Large intestine (tissue), 3 donors: ENCODE measurements at regions not wholly inside any gene's neighbourhood (a gene's known extent, or its start where the extent isn't known, plus 50 kb on each side); places are given as distances from the start of the nearest gene placed in this dataset.
"Not testable (repeated sequence)": the region's sequence is repeated elsewhere in the genome, so short reads cannot be mapped to it uniquely, and the experiment has no call there.

Experiments
- DNase-seq, 2 donors: peaks; one replicate each; pipeline versions ENCODE4 v3.0.0 to v3.0.0-alpha.2; 2013
- H3K27ac ChIP-seq: one replicate; pipeline ENCODE4 v1.5.1; 2013; ENCODE audit warnings: low read length
- H3K27me3 ChIP-seq: 2 replicates; pipeline ENCODE4 v1.6.1; 2013; ENCODE audit warnings: low read length; ENCODE audit not compliant: control insufficient read depth, insufficient read depth
- H3K36me3 ChIP-seq: 2 replicates; pipeline ENCODE4 v1.6.1; 2013; ENCODE audit warnings: low read length; ENCODE audit not compliant: control insufficient read depth, insufficient read depth
- H3K4me1 ChIP-seq: one replicate; pipeline ENCODE4 v1.6.1; 2013; ENCODE audit warnings: low read length; ENCODE audit not compliant: control insufficient read depth, insufficient read depth
- H3K4me3 ChIP-seq: one replicate; pipeline ENCODE4 v1.5.1; 2013; ENCODE audit warnings: low read length
- H3K9me3 ChIP-seq: one replicate; pipeline ENCODE4 v1.6.1; 2013; ENCODE audit warnings: mild to moderate bottlenecking, low read depth, low read length, moderate library complexity; ENCODE audit not compliant: control insufficient read depth
- WGBS: methylation state at CpG from one replicate; pipeline ENCODE4 v1.1.5; 2013; ENCODE audit warnings: low lambda C conversion rate; ENCODE audit not compliant: insufficient coverage; 5-methylcytosine and 5-hydroxymethylcytosine counted together

DNA sequence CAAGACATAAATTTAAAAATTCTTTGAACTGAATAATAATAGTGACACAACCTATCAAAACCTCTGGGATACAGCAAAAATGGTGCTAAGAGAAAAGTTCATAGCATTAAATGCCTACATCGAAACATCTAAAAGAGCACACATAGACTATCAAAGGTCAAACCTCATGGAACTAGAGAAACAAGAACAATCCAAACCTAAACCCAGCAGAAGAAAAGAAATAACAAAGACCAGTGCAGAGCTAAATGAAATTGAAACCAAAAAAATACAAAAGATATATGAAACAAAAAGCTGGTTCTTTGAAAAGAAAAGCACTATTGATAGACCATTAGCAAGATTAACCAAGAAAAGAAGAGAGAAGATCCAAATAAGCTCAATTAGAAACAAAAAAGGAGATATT lies 293.8 kb upstream of the CXADR start:
- DNase-seq, H3K27me3 ChIP-seq, H3K36me3 ChIP-seq, H3K9me3 ChIP-seq, H3K4me3 ChIP-seq, H3K27ac ChIP-seq, H3K4me1 ChIP-seq: not testable (repeated sequence)
- WGBS: no CpG with 5 or more reads among the region's 1 CpG

DNA sequence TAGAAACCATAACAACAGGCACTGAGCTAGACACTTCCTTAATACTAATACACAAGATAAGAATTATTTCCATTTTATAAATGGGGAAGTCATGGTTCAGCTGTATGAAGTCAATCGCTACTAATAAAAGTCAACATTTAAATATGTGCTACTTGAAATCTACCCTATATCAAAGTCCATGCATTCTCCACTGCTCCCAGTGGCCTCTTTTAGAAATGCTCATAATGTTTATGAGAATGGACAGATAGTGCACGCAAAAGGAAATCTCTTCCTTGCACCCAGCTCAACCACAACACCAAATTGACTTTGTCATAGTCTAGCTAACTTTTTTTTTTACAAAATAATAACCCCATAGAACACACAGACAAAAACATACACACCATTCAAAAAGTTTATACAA lies 281.7 kb upstream of the CXADR start:
- H3K27ac ChIP-seq: no peak overlapping the region
- peaks cover 4% of the 10 kb centered on the region for H3K9me3 ChIP-seq
- no peak overlapping the region for H3K4me3 ChIP-seq
- no peaks in the 10 kb centered on the region for H3K4me1 ChIP-seq
- no peak for DNase-seq
- H3K27me3 ChIP-seq: no peaks in the 10 kb centered on the region
- WGBS: no CpG with 5 or more reads among the region's 2 CpGs
- no peaks in the 10 kb centered on the region for H3K36me3 ChIP-seq

DNA sequence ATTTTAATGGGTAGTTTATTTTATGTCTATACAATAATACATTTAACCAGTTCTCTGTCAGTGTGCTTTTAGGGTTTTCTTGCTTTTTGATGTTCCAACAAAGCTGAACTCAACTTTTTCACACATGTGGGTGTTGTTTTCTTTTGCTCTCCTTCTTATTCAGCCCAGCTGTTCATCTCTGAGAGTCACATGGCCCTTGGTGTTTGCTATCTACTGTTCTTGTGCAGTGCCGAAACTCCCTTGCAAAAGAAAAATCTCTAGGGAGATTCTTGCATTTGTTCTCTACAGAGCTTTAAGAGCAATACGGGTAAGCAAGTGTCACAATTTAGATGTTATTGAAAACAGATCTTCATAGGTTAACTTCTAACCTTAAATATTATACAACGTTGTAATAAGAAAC lies 281.1 kb upstream of the CXADR start:
- Histone ChIP-seq H3K9me3 (peaks cover 4% of the 10 kb centered on the region), H3K27me3 (no peaks in the 10 kb centered on the region), H3K36me3 (no peaks in the 10 kb centered on the region), H3K4me3 (no peak overlapping the region), H3K4me1 (no peaks in the 10 kb centered on the region), H3K27ac (no peak overlapping the region)
- 96% methylated on average over 3 of the region's 3 CpGs for WGBS
- DNase-seq: no peak

DNA sequence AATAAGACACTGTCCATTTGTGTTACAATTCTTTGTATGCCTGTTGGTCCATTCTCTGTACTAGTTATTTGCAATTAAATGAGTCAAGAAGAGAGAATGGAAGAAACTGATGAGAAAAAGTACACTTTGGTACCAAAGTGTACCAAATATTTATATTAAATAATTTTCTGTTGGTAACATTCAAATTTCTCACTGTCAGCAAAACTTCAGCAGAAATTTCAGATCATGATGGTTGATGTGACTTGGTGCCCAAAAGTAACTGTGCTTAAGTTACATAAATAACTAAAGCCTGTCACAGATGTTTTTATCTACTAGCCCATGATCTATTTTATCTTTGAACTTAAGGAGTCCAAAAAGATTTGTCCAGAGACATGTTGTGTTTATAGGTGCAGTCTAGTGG lies 274.4 kb upstream of the CXADR start:
- Histone ChIP-seq H3K36me3 (no peaks in the 10 kb centered on the region), H3K9me3 (no peaks in the 10 kb centered on the region), H3K27ac (no peak overlapping the region), H3K4me1 (no peaks in the 10 kb centered on the region), H3K27me3 (no peaks in the 10 kb centered on the region), H3K4me3 (no peak overlapping the region)
- DNase-seq: no peak

DNA sequence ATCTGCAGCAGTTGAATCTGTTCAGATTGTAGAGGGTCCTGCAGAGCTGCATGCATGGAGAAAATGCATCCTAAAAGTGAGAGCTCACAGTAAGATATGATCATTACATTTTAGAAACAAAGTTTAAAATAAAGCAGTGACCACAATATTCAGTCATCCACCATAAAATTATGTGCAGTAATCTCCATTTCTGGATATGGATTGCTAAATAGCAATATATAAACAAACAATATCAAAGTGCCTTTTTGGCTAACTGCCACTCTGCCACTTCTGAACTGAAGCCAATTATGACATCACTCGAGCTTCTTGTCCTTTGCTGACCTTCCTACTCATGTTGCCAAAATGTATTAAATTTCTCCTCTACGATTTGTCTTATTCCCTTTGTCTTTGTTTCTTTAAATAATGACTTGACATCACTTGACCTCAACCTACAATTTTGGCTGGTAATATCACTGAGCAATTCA lies 262.0 kb upstream of the CXADR start:
- no peak overlapping the region for H3K4me3 ChIP-seq
- no peaks in the 10 kb centered on the region for H3K27me3 ChIP-seq
- H3K4me1 ChIP-seq: no peaks in the 10 kb centered on the region
- no peaks in the 10 kb centered on the region for H3K36me3 ChIP-seq
- 42% methylated on average over 2 of the region's 2 CpGs for WGBS
- no peak for DNase-seq
- H3K27ac ChIP-seq: no peak overlapping the region
- no peaks in the 10 kb centered on the region for H3K9me3 ChIP-seq

DNA sequence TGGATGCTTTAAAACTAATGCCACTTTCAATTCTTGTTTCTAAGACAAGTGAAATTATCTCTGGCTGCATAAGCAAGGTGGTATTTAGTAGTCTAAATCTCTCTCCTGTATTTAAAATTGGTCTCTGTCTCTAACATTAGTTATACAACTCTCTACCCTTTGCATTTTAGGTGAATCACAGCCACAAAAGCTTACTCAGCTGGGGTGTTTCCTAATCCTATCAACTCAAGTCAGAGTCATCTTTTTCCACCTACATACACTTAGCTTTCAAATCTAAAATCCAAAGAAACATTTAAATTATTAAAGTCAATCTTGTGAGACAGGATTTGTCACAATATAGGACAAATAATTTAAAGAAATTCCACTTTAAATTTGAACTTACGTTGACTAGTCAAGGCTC lies 255.1 kb upstream of the CXADR start:
- Histone ChIP-seq H3K27me3 (no peaks in the 10 kb centered on the region), H3K27ac (no peak overlapping the region), H3K4me3 (no peak overlapping the region), H3K9me3 (no peaks in the 10 kb centered on the region), H3K4me1 (no peaks in the 10 kb centered on the region), H3K36me3 (no peaks in the 10 kb centered on the region)
- no peak for DNase-seq
- WGBS: 86% methylated on average over 1 of the region's 1 CpG

DNA sequence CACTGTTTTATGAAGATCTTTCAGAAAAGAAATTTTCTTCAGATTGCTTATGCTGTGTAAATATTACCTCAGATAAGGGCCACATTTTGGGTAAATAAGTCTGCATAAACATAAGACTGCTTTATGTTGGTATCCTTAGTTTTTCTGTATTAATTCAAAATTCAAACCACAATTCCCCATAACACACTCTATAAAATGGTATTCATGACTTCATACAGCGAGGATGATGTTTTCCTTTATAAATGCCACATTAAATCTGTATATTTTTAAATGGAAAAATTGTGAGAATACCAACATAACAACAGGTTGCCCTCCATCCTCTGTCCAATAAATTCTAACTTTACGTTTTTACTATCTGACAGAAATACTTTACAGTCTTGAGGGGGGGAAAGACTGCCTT lies 248.7 kb upstream of the CXADR start:
- Histone ChIP-seq H3K4me3 (no peak overlapping the region), H3K27ac (no peak overlapping the region), H3K9me3 (no peaks in the 10 kb centered on the region), H3K27me3 (no peaks in the 10 kb centered on the region), H3K36me3 (no peaks in the 10 kb centered on the region), H3K4me1 (no peaks in the 10 kb centered on the region)
- WGBS: 75% methylated on average over 2 of the region's 2 CpGs
- DNase-seq: no peak

DNA sequence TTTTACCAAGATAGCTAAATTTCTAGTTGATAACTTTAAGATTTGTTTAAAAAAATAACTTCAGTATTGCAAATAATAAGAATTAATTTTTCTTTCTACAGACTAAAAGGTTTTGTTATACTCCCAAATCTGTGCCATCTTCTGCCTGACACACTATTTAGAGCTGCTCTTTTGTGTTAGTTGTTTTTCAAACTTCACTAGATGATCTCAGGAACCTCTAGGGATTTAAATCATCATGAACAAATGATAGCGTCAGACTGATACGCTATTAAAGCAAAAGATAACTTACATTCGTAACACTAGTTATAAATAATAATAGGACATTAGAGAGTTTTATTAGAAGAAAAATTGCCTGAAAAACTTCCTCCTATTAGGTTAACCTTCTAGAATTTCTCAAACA lies 243.1 kb upstream of the CXADR start:
- Histone ChIP-seq H3K4me3 (no peak overlapping the region), H3K27ac (no peak overlapping the region), H3K4me1 (no peaks in the 10 kb centered on the region), H3K9me3 (no peaks in the 10 kb centered on the region), H3K36me3 (no peaks in the 10 kb centered on the region), H3K27me3 (no peaks in the 10 kb centered on the region)
- DNase-seq: no peak
- 86% methylated on average over 3 of the region's 3 CpGs for WGBS

DNA sequence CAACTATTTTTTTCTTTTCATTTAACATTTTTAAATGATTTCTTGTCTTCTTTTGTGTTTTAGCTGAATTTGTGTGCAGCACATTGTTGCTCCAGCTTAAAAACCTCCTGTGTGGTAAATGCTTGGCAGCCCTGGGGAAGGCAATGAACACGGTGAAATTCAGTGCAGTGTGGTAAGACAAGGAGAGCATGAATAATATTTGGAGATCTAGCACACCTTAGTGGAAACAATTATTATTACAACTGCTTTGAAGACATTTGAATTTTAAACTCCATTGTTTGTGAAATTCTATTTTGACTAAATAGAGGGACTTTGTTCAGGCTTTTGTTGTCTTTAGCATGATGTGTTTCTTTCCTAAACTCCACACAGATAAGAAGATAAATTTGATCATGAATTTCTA lies 242.6 kb upstream of the CXADR start:
- Histone ChIP-seq H3K9me3 (no peaks in the 10 kb centered on the region), H3K4me1 (no peaks in the 10 kb centered on the region), H3K27ac (no peak overlapping the region), H3K27me3 (no peaks in the 10 kb centered on the region), H3K4me3 (no peak overlapping the region), H3K36me3 (no peaks in the 10 kb centered on the region)
- peak in 1 of 2 donors; percentile 9 for DNase-seq
- WGBS: no CpG with 5 or more reads among the region's 1 CpG

DNA sequence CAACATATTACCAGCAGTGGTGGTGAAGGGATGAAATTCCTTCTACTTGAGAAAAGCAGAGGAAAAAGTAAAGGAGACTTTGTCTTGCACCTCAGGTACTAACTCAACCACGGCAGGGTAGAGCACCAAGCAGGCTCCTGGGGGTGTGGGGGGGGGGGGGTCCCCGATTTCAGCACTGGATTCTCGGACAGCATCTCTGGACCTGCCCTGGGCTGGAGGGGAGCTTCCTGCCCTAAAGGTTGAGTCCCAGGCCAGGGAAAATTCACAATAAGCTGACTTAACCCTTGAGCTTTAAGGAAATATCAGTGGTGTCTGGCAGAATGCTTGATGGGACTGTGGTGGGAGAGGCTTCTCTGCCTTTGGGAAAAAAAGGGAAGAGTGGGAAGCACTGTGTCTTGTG lies 233.2 kb upstream of the CXADR start:
- peaks cover 10% of the 10 kb centered on the region for H3K9me3 ChIP-seq
- no peaks in the 10 kb centered on the region for H3K4me1 ChIP-seq
- no peaks in the 10 kb centered on the region for H3K27me3 ChIP-seq
- H3K27ac ChIP-seq: no peak overlapping the region
- no peak for DNase-seq
- no CpG with 5 or more reads among the region's 3 CpGs for WGBS
- no peaks in the 10 kb centered on the region for H3K36me3 ChIP-seq
- no peak overlapping the region for H3K4me3 ChIP-seq

DNA sequence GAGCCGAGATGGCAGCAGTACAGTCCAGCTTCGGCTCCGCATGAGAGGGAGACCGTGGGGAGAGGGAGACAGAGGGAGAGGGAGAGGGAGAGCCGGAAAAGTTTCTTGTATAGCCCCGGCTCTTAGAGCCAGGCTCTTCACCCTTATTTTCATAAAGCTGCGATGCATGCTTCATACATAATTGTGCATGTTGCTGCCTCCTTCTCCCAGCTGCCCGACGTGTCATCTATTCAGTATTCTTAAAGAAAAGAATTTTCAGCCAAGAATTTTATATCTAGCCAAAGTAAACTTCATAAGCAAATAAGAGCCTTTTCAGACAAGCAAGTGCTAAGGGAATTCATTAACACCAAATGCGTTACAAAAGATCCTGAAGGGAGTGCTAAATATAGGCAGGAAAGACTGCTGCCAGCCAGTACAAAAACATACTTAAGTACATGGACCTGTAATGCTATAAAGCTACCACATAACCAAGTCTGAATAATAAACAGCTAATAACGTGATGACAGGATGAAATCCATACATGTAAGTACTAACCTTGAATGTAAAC lies 219.8 kb upstream of the CXADR start:
- 33% methylated on average over 1 of the region's 11 CpGs for WGBS
- H3K36me3 ChIP-seq, H3K4me1 ChIP-seq, H3K27me3 ChIP-seq, DNase-seq, H3K4me3 ChIP-seq, H3K27ac ChIP-seq: not testable (repeated sequence)
- peaks cover 12% of the 10 kb centered on the region for H3K9me3 ChIP-seq
